ENCODE measurements at regions not wholly inside any gene's neighbourhood (a gene's known extent, or its start where the extent isn't known, plus 50 kb on each side); places are given as distances from the start of the nearest gene placed in this dataset.

DNA sequence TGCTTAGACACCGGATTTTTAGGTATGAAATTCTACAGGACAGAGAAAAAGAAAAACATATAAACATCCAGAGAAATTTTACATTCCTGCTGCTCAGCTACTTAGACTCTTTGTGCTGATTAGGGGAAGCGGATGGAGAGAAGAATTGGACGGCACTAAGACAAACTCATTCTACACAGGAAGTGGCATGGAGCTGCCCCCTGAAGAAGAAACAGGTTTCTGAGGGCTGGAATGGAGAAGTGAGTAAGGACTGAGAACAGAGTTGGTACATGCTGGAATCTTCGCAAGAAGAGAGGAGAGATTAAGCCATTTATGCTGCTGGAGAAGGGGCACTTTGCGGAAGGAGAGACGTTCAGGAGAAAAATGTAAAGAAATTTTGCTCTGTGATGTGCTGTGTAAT, 253.0 kb upstream of the ERBB4 start:
- no peak for TF ChIP-seq POLR2A (IDR thresholded peaks at IDR 0.05)
- TF ChIP-seq CTCF (IDR thresholded peaks at IDR 0.05 in 8 of 11, conservative IDR thresholded peaks at IDR 0.05 in 3 of 11), result no peak

Measured in spleen (tissue), 7 donors.